CD4-positive, alpha-beta T cell (primary cell): ENCODE measurements at regions not wholly inside any gene's neighbourhood (a gene's known extent, or its start where the extent isn't known, plus 50 kb on each side); places are given as distances from the start of the nearest gene placed in this dataset.

ENCODE experiments used
- ATAC-seq: fragments of 200-7000 bp; cut with Tn5 transposase; one replicate; pipeline ENCODE4 v1.10.0; 2022; ENCODE audit warnings: mild to moderate bottlenecking; ENCODE audit not compliant: poor library complexity
- CTCF ChIA-PET: fragments of 350-600 bp; sonication (Branson Sonifier 250); formaldehyde crosslinking; loops from one replicate; lab custom pipeline; 2021; ENCODE audit warnings: antibody characterized with exemption, inconsistent platforms; lab: Charles Lee
- POLR2A ChIA-PET: fragments of 350-600 bp; sonication (Branson Sonifier 250); formaldehyde crosslinking; loops from one replicate; lab custom pipeline; 2021; ENCODE audit warnings: antibody characterized with exemption, inconsistent platforms; lab: Charles Lee
- DNase-seq, 14 experiments: peaks; one replicate each; pipeline ENCODE4 v3.0.0-alpha.2; 2013 to 2020; ENCODE audit warnings: mixed read lengths in 2 of 14
- H3K27ac ChIP-seq, 2 donors: one replicate each; pipeline versions ENCODE4 v1.5.1 to v1.7.0; 2013; ENCODE audit warnings: low read length in 2 of 2, low read depth in 1 of 2, mild to moderate bottlenecking in 1 of 2
- H3K27me3 ChIP-seq, 2 experiments: 1 replicate in 1 of 2; 2 replicates in 1 of 2; pipeline versions ENCODE4 v1.6.1 to v1.7.0; 2013; ENCODE audit warnings: low read length in 2 of 2, control low read depth in 1 of 2, mild to moderate bottlenecking in 1 of 2, moderate library complexity in 1 of 2; ENCODE audit not compliant: insufficient read depth in 2 of 2, control insufficient read depth in 1 of 2
- H3K36me3 ChIP-seq: one replicate; pipeline ENCODE4 v1.6.1; 2013; ENCODE audit warnings: low read length, control low read depth; ENCODE audit not compliant: insufficient read depth
- H3K4me1 ChIP-seq: one replicate; pipeline ENCODE4 v1.6.1; 2013; ENCODE audit warnings: low read length, control low read depth; ENCODE audit not compliant: insufficient read depth
- H3K4me3 ChIP-seq: one replicate; pipeline ENCODE4 v1.5.1; 2013; ENCODE audit warnings: mild to moderate bottlenecking, low read length, moderate library complexity
- H3K9me3 ChIP-seq, 2 experiments: 1 replicate in 1 of 2; 2 replicates in 1 of 2; pipeline versions ENCODE4 v1.6.1 to v1.7.0; 2013; ENCODE audit warnings: low read length in 2 of 2, mild to moderate bottlenecking in 2 of 2, control low read depth in 1 of 2, moderate library complexity in 1 of 2; ENCODE audit not compliant: control insufficient read depth in 1 of 2, insufficient read depth in 1 of 2
- H3K27ac Mint-ChIP-seq: one replicate; pipeline ENCODE4 v1.8.0; 2020; ENCODE audit warnings: mixed read lengths
- H3K27me3 Mint-ChIP-seq: one replicate; pipeline ENCODE4 v1.8.0; 2021; ENCODE audit warnings: mixed read lengths
- H3K36me3 Mint-ChIP-seq: one replicate; pipeline ENCODE4 v1.8.0; 2021; ENCODE audit warnings: low read depth, mixed read lengths
- H3K4me1 Mint-ChIP-seq: one replicate; pipeline ENCODE4 v1.8.0; 2021; ENCODE audit warnings: low read depth, mixed read lengths
- H3K4me3 Mint-ChIP-seq: one replicate; pipeline ENCODE4 v1.8.0; 2020; ENCODE audit warnings: mild to moderate bottlenecking, mixed read lengths
- H3K9me3 Mint-ChIP-seq: one replicate; pipeline ENCODE4 v1.8.0; 2020; ENCODE audit warnings: mixed read lengths
- CTCF ChIP-seq: fragments of 200-600 bp; IDR thresholded peaks from one replicate; pipeline ENCODE4 v1.8.0; 2022; ENCODE audit warnings: antibody characterized with exemption, mild to moderate bottlenecking
- intact Hi-C, 2 experiments: fragments of 100-400 bp; cut with DNase I in 1 of 2; cut with micrococcal nuclease in 1 of 2; formaldehyde crosslinking; loops; one replicate each; pipeline versions ENCODE4 v1.15.1 to v1.9.0; 2023 to 2025; cut with DNase I, micrococcal nuclease

GRCh38 chr5:165928971-165929370, 2362.5 kb upstream of the WWC1 start:
- intact Hi-C loops: no loop called here
- peaks cover 0 to under 1% of the 10 kb centered on the region in 2 experiments for H3K9me3 ChIP-seq
- no peak overlapping the region for H3K4me3 Mint-ChIP-seq
- no peaks in the 10 kb centered on the region for H3K4me1 Mint-ChIP-seq
- no peak for TF ChIP-seq CTCF
- CTCF ChIA-PET: no interaction called here
- H3K27me3 Mint-ChIP-seq: no peaks in the 10 kb centered on the region
- peaks cover 16% of the 10 kb centered on the region for H3K9me3 Mint-ChIP-seq
- no peaks in the 10 kb centered on the region for H3K36me3 ChIP-seq
- ATAC-seq: no peak
- H3K4me1 ChIP-seq: no peaks in the 10 kb centered on the region
- no peak overlapping the region for H3K27ac ChIP-seq
- POLR2A ChIA-PET: no interaction called here
- no peak overlapping the region for H3K4me3 ChIP-seq
- H3K36me3 Mint-ChIP-seq: no peaks in the 10 kb centered on the region
- no peak for DNase-seq
- H3K27me3 ChIP-seq: no peaks in the 10 kb centered on the region
- no peak overlapping the region for H3K27ac Mint-ChIP-seq

DNA sequence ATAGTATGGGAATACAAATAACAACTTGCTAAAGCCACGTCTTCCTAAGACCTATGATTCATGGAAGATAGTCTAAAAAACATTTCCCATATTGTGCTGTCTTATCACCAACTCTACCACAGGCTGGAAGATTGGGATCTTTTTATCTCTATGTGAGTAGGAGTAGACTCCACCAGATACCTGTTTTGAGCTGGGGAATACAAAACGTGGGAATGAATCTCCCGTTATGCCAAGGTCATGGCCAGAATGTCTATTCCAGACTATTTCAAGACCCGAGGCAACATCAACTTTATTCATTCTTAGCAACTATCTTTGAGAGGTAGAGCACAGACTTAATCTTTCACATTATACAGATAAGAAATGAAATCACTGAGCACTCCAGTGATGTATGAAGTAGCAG, 2350.9 kb upstream of the WWC1 start:
- H3K4me1 ChIP-seq: no peaks in the 10 kb centered on the region
- no peak overlapping the region for H3K4me3 ChIP-seq
- H3K9me3 Mint-ChIP-seq: peaks cover 8% of the 10 kb centered on the region
- no peak for TF ChIP-seq CTCF
- H3K27me3 ChIP-seq: no peaks in the 10 kb centered on the region
- no peaks in the 10 kb centered on the region for H3K4me1 Mint-ChIP-seq
- no peaks in the 10 kb centered on the region for H3K27me3 Mint-ChIP-seq
- no peak for DNase-seq
- intact Hi-C loops: no loop called here
- H3K36me3 Mint-ChIP-seq: no peaks in the 10 kb centered on the region
- ChIA-PET CTCF (no interaction called here), POLR2A (no interaction called here)
- peaks cover 0 to 9% of the 10 kb centered on the region in 2 experiments for H3K9me3 ChIP-seq
- H3K27ac Mint-ChIP-seq: no peak overlapping the region
- H3K36me3 ChIP-seq: no peaks in the 10 kb centered on the region
- no peak overlapping the region for H3K27ac ChIP-seq
- no peak overlapping the region for H3K4me3 Mint-ChIP-seq
- ATAC-seq: no peak

GRCh38 chr5:165956854-165957253, 2334.6 kb upstream of the WWC1 start:
- intact Hi-C loops: no loop called here
- H3K27me3 Mint-ChIP-seq: no peaks in the 10 kb centered on the region
- H3K36me3 Mint-ChIP-seq: no peaks in the 10 kb centered on the region
- Histone ChIP-seq H3K27ac (no peak overlapping the region), H3K4me1 (no peaks in the 10 kb centered on the region), H3K9me3 (peaks cover 0 to 15% of the 10 kb centered on the region in 2 experiments), H3K27me3 (no peaks in the 10 kb centered on the region), H3K36me3 (no peaks in the 10 kb centered on the region), H3K4me3 (no peak overlapping the region)
- POLR2A ChIA-PET: no interaction called here
- CTCF ChIA-PET: no interaction called here
- H3K9me3 Mint-ChIP-seq: no peaks in the 10 kb centered on the region
- ATAC-seq: no peak
- no peak overlapping the region for H3K4me3 Mint-ChIP-seq
- no peaks in the 10 kb centered on the region for H3K4me1 Mint-ChIP-seq
- no peak for DNase-seq
- no peak overlapping the region for H3K27ac Mint-ChIP-seq
- TF ChIP-seq CTCF: no peak
